Sigmoid colon (tissue), 4 donors: ENCODE measurements at regions not wholly inside any gene's neighbourhood (a gene's known extent, or its start where the extent isn't known, plus 50 kb on each side); places are given as distances from the start of the nearest gene placed in this dataset.
"Not testable (repeated sequence)": the region's sequence is repeated elsewhere in the genome, so short reads cannot be mapped to it uniquely, and the experiment has no call there.

Experiments used
- EP300 ChIP-seq, 4 donors: sonication (generic); formaldehyde crosslinking; IDR thresholded peaks; one replicate each; pipeline ENCODE4 v1.6.1; 2017; ENCODE audit warnings: antibody characterized with exemption in 4 of 4
- POLR2A ChIP-seq, 2 donors: fragments of 450-650 bp; IDR thresholded peaks; one replicate each; pipeline ENCODE4 v1.6.1; 2016; ENCODE audit warnings: antibody characterized with exemption in 2 of 2, mild to moderate bottlenecking in 2 of 2, moderate library complexity in 2 of 2
- POLR2AphosphoS5 ChIP-seq, 4 donors: sonication (generic); formaldehyde crosslinking; IDR thresholded peaks; one replicate each; pipeline ENCODE4 v1.6.1; 2017; ENCODE audit warnings: antibody characterized with exemption in 4 of 4
- TF ChIP-seq, protein P1 (sequence below), 4 experiments: fragments of 450-650 bp in 3 of 4; fragments of 200-600 bp in 1 of 4; IDR thresholded peaks; one replicate each; pipeline ENCODE4 v1.5.1; 2016 to 2019; ENCODE audit warnings: antibody characterized with exemption in 4 of 4, mild to moderate bottlenecking in 3 of 4, moderate library complexity in 2 of 4

DNA sequence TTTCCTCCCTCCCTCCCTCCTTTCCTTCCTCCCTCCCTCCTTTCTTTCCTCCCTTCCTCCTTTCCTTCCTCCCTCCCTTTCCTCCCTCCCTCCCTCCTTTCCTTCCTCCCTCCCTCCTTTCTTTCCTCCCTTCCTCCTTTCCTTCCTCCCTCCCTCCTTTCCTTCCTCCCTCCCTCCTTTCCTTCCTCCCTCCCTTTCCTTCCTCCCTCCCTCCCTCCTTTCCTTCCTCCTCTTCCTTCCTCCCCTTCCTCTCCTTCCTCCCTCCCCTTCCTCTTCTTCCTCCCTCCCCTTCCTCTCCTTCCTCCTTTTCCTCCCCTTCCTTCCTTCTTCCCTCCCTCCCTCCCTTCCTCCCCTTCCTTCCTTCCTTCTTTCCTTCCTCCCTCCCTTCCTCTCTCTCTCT lies 748.5 kb downstream of the EPHA4 start:
- TF ChIP-seq POLR2A, EP300, POLR2AphosphoS5 (IDR thresholded peaks at IDR 0.05): not testable (repeated sequence)
- TF ChIP-seq, protein P1, sequence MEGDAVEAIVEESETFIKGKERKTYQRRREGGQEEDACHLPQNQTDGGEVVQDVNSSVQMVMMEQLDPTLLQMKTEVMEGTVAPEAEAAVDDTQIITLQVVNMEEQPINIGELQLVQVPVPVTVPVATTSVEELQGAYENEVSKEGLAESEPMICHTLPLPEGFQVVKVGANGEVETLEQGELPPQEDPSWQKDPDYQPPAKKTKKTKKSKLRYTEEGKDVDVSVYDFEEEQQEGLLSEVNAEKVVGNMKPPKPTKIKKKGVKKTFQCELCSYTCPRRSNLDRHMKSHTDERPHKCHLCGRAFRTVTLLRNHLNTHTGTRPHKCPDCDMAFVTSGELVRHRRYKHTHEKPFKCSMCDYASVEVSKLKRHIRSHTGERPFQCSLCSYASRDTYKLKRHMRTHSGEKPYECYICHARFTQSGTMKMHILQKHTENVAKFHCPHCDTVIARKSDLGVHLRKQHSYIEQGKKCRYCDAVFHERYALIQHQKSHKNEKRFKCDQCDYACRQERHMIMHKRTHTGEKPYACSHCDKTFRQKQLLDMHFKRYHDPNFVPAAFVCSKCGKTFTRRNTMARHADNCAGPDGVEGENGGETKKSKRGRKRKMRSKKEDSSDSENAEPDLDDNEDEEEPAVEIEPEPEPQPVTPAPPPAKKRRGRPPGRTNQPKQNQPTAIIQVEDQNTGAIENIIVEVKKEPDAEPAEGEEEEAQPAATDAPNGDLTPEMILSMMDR (IDR thresholded peaks at IDR 0.05), result not testable (repeated sequence)
